Fibroblast of villous mesenchyme (primary cell): ENCODE measurements at regions not wholly inside any gene's neighbourhood (a gene's known extent, or its start where the extent isn't known, plus 50 kb on each side); places are given as distances from the start of the nearest gene placed in this dataset.

Experiments used
- DNase-seq: peaks from one replicate; pipeline ENCODE4 v3.0.0-alpha.2; 2010; ENCODE audit warnings: low read depth
- H3K4me3 ChIP-seq: 2 replicates; pipeline ENCODE4 v1.5.1; 2011; ENCODE audit warnings: low read depth, mild to moderate bottlenecking, low read length
- TF ChIP-seq, protein P1 (sequence below): IDR thresholded peaks from 2 replicates; pipeline ENCODE4 v1.5.1; 2012; ENCODE audit warnings: low read depth, mild to moderate bottlenecking, low read length; ENCODE audit not compliant: insufficient read depth

- DNase-seq, result no peak
- TF ChIP-seq, protein P1, sequence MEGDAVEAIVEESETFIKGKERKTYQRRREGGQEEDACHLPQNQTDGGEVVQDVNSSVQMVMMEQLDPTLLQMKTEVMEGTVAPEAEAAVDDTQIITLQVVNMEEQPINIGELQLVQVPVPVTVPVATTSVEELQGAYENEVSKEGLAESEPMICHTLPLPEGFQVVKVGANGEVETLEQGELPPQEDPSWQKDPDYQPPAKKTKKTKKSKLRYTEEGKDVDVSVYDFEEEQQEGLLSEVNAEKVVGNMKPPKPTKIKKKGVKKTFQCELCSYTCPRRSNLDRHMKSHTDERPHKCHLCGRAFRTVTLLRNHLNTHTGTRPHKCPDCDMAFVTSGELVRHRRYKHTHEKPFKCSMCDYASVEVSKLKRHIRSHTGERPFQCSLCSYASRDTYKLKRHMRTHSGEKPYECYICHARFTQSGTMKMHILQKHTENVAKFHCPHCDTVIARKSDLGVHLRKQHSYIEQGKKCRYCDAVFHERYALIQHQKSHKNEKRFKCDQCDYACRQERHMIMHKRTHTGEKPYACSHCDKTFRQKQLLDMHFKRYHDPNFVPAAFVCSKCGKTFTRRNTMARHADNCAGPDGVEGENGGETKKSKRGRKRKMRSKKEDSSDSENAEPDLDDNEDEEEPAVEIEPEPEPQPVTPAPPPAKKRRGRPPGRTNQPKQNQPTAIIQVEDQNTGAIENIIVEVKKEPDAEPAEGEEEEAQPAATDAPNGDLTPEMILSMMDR, result no peak
- H3K4me3 ChIP-seq, result no peak overlapping the region
These were observed 431.0 kb upstream of the MKI67 start for GRCh38 chr10:128557149-128557710.

DNA sequence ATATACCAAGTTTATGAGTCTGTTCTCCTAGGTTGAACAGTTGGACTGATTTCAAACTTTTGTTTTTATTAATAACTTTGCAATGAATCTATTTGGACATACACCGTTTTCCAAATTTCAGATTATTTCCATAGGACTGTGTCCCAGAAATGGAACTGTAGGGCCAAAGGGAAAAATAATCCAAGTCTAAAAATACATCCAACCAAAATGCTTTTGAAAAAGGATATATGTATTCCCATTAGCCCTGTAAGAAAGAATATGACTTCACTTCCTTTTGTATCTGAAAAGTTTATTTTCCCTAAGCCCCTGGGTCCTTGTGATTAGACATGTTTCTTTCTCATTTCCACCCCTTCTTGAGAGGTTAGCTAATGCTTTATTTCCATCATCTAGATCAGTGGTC is 434.2 kb upstream of the MKI67 start:
- no peak overlapping the region for H3K4me3 ChIP-seq
- DNase-seq, result no peak
- TF ChIP-seq, protein P1, result no peak

- no peak for DNase-seq
- TF ChIP-seq, protein P1, result no peak
- no peak overlapping the region for H3K4me3 ChIP-seq
These were observed 434.8 kb upstream of the MKI67 start for GRCh38 chr10:128560993-128561392.

GRCh38 chr10:128563387-128563786 is 437.2 kb upstream of the MKI67 start:
- TF ChIP-seq, protein P1, result no peak
- no peak for DNase-seq
- no peak overlapping the region for H3K4me3 ChIP-seq

DNA sequence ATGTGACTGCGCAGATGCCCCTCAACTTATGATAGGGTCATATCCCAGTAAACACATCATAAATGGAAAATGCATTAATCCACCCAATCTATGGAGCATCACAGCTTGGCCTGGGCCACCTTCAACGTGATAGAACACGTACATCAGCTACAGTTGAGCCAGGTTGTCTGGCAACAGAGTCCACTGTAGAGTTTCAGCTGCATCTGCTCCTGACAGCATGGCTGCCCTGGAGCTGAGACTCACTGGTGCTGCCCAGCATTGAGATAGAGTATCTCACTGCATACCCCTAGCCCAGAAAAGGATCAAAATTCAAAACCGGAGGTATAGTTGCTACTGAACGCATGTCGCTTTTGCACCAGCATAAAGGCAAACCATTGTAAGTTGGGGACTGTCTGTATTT is 437.7 kb upstream of the MKI67 start:
- TF ChIP-seq, protein P1, result no peak
- DNase-seq, result no peak

GRCh38 chr10:128566361-128566968 is 440.2 kb upstream of the MKI67 start:
- H3K4me3 ChIP-seq, result no peak overlapping the region
- TF ChIP-seq, protein P1, result no peak
- DNase-seq, result no peak

More for the DNA sequence above, 437.7 kb upstream of the MKI67 start:
- no peak overlapping the region for H3K4me3 ChIP-seq

GRCh38 chr10:128567551-128567950 is 441.3 kb upstream of the MKI67 start:
- H3K4me3 ChIP-seq, result no peak overlapping the region
- no peak for DNase-seq
- TF ChIP-seq, protein P1, result no peak
